Colonic mucosa (tissue), 4 donors: ENCODE measurements at regions not wholly inside any gene's neighbourhood (a gene's known extent, or its start where the extent isn't known, plus 50 kb on each side); places are given as distances from the start of the nearest gene placed in this dataset.

Source experiments
- DNase-seq: peaks from one replicate; pipeline ENCODE4 v3.0.0-alpha.2; 2020
- H3K27ac ChIP-seq: fragments of 200-600 bp; one replicate; pipeline ENCODE4 v1.8.0; 2021
- H3K27me3 ChIP-seq: fragments of 200-600 bp; one replicate; pipeline ENCODE4 v1.8.0; 2021
- H3K36me3 ChIP-seq: fragments of 200-600 bp; one replicate; pipeline ENCODE4 v1.8.0; 2021
- H3K4me1 ChIP-seq: fragments of 200-600 bp; one replicate; pipeline ENCODE4 v1.8.0; 2021; ENCODE audit warnings: mild to moderate bottlenecking
- H3K4me3 ChIP-seq: fragments of 200-600 bp; one replicate; pipeline ENCODE4 v1.8.0; 2021
- H3K9ac ChIP-seq, 2 donors: one replicate each; pipeline ENCODE4 v1.7.0; 2013; ENCODE audit warnings: control low read depth in 2 of 2, low read depth in 2 of 2, low read length in 2 of 2
- H3K9me3 ChIP-seq: fragments of 200-600 bp; one replicate; pipeline ENCODE4 v1.8.0; 2021
- CTCF ChIP-seq: fragments of 200-600 bp; IDR thresholded peaks from one replicate; pipeline ENCODE4 v1.8.0; 2022; ENCODE audit warnings: antibody characterized with exemption, mild to moderate bottlenecking
- intact Hi-C: fragments of 100-400 bp; cut with DNase I; formaldehyde crosslinking; loops from one replicate; pipeline ENCODE4 v1.14.1; 2022
- donor health status: healthy.
- donor health status: DM: no; HTN: no; CAD: no.
- donor health status: DM: no; HTN: no; CAD: no.

DNA sequence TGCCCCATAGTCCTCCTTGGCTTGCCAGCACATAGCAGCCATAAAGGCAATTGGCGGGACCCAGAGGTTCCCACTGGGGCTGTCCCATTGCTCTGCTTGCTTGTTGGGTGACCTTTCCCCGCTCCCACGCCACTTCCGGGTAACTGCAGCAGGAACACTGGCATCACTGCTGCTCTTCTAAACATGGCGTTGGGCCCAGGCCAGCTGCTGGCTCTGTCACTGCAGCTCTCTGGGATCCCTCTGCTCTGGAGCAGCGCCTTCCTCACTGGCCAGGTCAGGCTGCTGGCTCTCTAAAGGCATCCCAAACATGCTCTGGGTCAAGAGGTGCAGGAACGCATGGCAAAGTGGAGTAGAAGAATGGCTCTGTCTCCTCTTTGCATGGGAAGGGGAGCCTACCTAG is 92.9 kb downstream of the DRD1 start:
- Histone ChIP-seq H3K4me3 (no peak overlapping the region), H3K4me1 (no peaks in the 10 kb centered on the region), H3K9me3 (no peaks in the 10 kb centered on the region), H3K9ac (no peak overlapping the region), H3K27me3 (no peaks in the 10 kb centered on the region), H3K27ac (no peak overlapping the region), H3K36me3 (no peaks in the 10 kb centered on the region)
- no peak for DNase-seq
- intact Hi-C loops, result no loop called here
- TF ChIP-seq CTCF, result no peak

DNA sequence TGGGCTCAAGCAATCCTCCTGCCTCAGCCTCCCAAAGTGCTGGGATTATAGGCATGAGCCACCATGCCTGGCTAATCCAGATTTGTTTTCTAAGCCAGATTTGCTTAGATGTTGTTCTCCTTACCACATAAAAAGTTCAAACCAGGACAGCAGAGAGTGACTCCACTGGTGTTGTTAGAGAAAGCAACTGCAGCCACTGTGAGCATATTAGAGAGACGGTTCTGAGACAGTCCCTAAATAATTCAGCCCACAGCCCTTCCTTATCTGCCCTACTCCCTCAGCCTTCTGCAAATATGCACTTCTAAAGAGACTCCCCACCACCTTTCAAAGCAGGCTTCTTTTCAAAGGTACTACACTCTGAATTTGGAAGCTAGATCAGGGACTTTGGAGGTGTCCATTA is 96.1 kb downstream of the DRD1 start:
- Histone ChIP-seq H3K27me3 (no peaks in the 10 kb centered on the region), H3K36me3 (no peaks in the 10 kb centered on the region), H3K9ac (no peak overlapping the region), H3K9me3 (no peaks in the 10 kb centered on the region), H3K4me1 (no peaks in the 10 kb centered on the region), H3K4me3 (no peak overlapping the region), H3K27ac (no peak overlapping the region)
- intact Hi-C loops, result no loop called here
- no peak for DNase-seq
- TF ChIP-seq CTCF, result no peak

GRCh38 chr5:175347027-175347426 is 97.0 kb downstream of the DRD1 start:
- intact Hi-C loops, result no loop called here
- Histone ChIP-seq H3K4me1 (no peaks in the 10 kb centered on the region), H3K27me3 (no peaks in the 10 kb centered on the region), H3K36me3 (no peaks in the 10 kb centered on the region), H3K27ac (no peak overlapping the region), H3K9ac (no peak overlapping the region), H3K9me3 (no peaks in the 10 kb centered on the region), H3K4me3 (no peak overlapping the region)
- TF ChIP-seq CTCF, result no peak
- no peak for DNase-seq

GRCh38 chr5:175344331-175345195 is 99.4 kb downstream of the DRD1 start:
- no peaks in the 10 kb centered on the region for H3K27me3 ChIP-seq
- no peaks in the 10 kb centered on the region for H3K4me1 ChIP-seq
- intact Hi-C loops, result no loop called here
- H3K9ac ChIP-seq, result no peak overlapping the region
- DNase-seq, result no peak
- TF ChIP-seq CTCF, result no peak
- H3K36me3 ChIP-seq, result no peaks in the 10 kb centered on the region
- H3K9me3 ChIP-seq, result no peaks in the 10 kb centered on the region
- H3K4me3 ChIP-seq, result no peak overlapping the region
- H3K27ac ChIP-seq, result no peak overlapping the region

- DNase-seq, result no peak
- H3K4me3 ChIP-seq, result no peak overlapping the region
- no peak for TF ChIP-seq CTCF
- H3K4me1 ChIP-seq, result no peaks in the 10 kb centered on the region
- H3K9ac ChIP-seq, result no peak overlapping the region
- no peaks in the 10 kb centered on the region for H3K27me3 ChIP-seq
- intact Hi-C loops, result no loop called here
- no peak overlapping the region for H3K27ac ChIP-seq
- H3K36me3 ChIP-seq, result no peaks in the 10 kb centered on the region
- no peaks in the 10 kb centered on the region for H3K9me3 ChIP-seq
Observed at GRCh38 chr5:175343308-175343707, 100.7 kb downstream of the DRD1 start.
